ENCODE measurements at regions not wholly inside any gene's neighbourhood (a gene's known extent, or its start where the extent isn't known, plus 50 kb on each side); places are given as distances from the start of the nearest gene placed in this dataset.

- DNase-seq = no peak
These were observed 248.6 kb downstream of the NR4A2 start for GRCh38 chr2:156083763-156084493.

GRCh38 chr2:156079845-156080244 lies 252.7 kb downstream of the NR4A2 start:
- DNase-seq = no peak

GRCh38 chr2:156077041-156077742 lies 255.3 kb downstream of the NR4A2 start:
- peak; percentile 36 for DNase-seq

- DNase-seq = peak; percentile 38
These were observed 266.6 kb downstream of the NR4A2 start for GRCh38 chr2:156065912-156066311.

- no peak for DNase-seq
These were observed 268.0 kb downstream of the NR4A2 start for GRCh38 chr2:156064540-156064939.

GRCh38 chr2:156057647-156058046 lies 274.9 kb downstream of the NR4A2 start:
- no peak for DNase-seq

- DNase-seq = no peak
These were observed 277.5 kb downstream of the NR4A2 start for GRCh38 chr2:156054983-156055382.

GRCh38 chr2:156046900-156047299 lies 285.6 kb downstream of the NR4A2 start:
- DNase-seq = no peak

- no peak for DNase-seq
These were observed 289.6 kb downstream of the NR4A2 start for GRCh38 chr2:156042895-156043294.

GRCh38 chr2:156038021-156038420 lies 294.5 kb downstream of the NR4A2 start:
- DNase-seq = no peak

- DNase-seq = no peak
These were observed 295.0 kb downstream of the NR4A2 start for GRCh38 chr2:156037482-156037881.

- no peak for DNase-seq
These were observed 301.4 kb downstream of the NR4A2 start for GRCh38 chr2:156031121-156031520.

GRCh38 chr2:156023229-156023869 lies 309.2 kb downstream of the NR4A2 start:
- no peak for DNase-seq

- DNase-seq = no peak
These were observed 311.1 kb downstream of the NR4A2 start for GRCh38 chr2:156021146-156022040.

- no peak for DNase-seq
These were observed 313.2 kb downstream of the NR4A2 start for GRCh38 chr2:156019341-156019740.

GRCh38 chr2:156017341-156017885 lies 315.1 kb downstream of the NR4A2 start:
- DNase-seq = no peak

GRCh38 chr2:156009293-156009692 lies 323.2 kb downstream of the NR4A2 start:
- no peak for DNase-seq

GRCh38 chr2:156006721-156007618 lies 325.6 kb downstream of the NR4A2 start:
- no peak for DNase-seq

- DNase-seq = peak; percentile 1
These were observed 326.4 kb downstream of the NR4A2 start for GRCh38 chr2:156005999-156006712.

- no peak for DNase-seq
These were observed 327.0 kb downstream of the NR4A2 start for GRCh38 chr2:156005531-156005930.

GRCh38 chr2:156004459-156004858 lies 328.1 kb downstream of the NR4A2 start:
- DNase-seq = no peak
